Endothelial cell of umbilical vein (primary cell): ENCODE measurements at regions not wholly inside any gene's neighbourhood (a gene's known extent, or its start where the extent isn't known, plus 50 kb on each side); places are given as distances from the start of the nearest gene placed in this dataset. TPM values are rescaled to one million over a fixed set of nuclear protein-coding genes. Genes with fewer than 3 reads are reported as not detected.

Source experiments
- BruUV-seq: library from RNA; stranded (reverse); fragments of 400-500 nt; replicated peaks from 2 replicates; lab custom pipeline; 2021; lab: Mats Ljungman, UMichigan
- CTCF ChIA-PET: fragments of 300-600, 350-600 bp; sonication (Branson Sonifier 250); formaldehyde crosslinking; loops from one replicate; lab custom pipeline; 2021; ENCODE audit warnings: antibody characterized with exemption, inconsistent platforms; lab: Charles Lee
- POLR2A ChIA-PET: fragments of 300-600, 350-600 bp; sonication (Branson Sonifier 250); formaldehyde crosslinking; loops from one replicate; lab custom pipeline; 2021; ENCODE audit warnings: antibody characterized with exemption, inconsistent platforms; lab: Charles Lee
- DNase-seq: peaks from one replicate; pipeline ENCODE4 v3.0.0-alpha.2; 2011; ENCODE audit warnings: low read depth, low spot score
- FAIRE-seq: peaks from 2 replicates; lab custom pipeline; 2011; peaks lifted over from hg19 to GRCh38; lab: Jason Lieb, UNC
- H2AFZ ChIP-seq: 2 replicates; pipeline ENCODE4 v1.6.0; 2012; ENCODE audit warnings: low read depth, low read length, control low read depth, inconsistent platforms
- H3K27ac ChIP-seq: 2 replicates; pipeline ENCODE4 v1.5.1; 2011; ENCODE audit warnings: low read depth, mild to moderate bottlenecking, control low read depth, low read length, moderate library complexity; ENCODE audit not compliant: insufficient read depth
- H3K27me3 ChIP-seq, 2 experiments: 2 replicates each; pipeline versions ENCODE4 v1.6.0 to v1.6.1; 2011; ENCODE audit warnings: low read length in 2 of 2, mixed read lengths in 1 of 2; ENCODE audit not compliant: control insufficient read depth in 2 of 2, insufficient read depth in 2 of 2
- H3K36me3 ChIP-seq, 2 experiments: 2 replicates in 1 of 2; 3 replicates in 1 of 2; pipeline ENCODE4 v1.5.1; 2011; ENCODE audit warnings: low read length in 2 of 2, mild to moderate bottlenecking in 1 of 2, moderate library complexity in 1 of 2; ENCODE audit not compliant: control insufficient read depth in 2 of 2, insufficient read depth in 2 of 2; ENCODE audit errors: extremely low read depth in 1 of 2
- H3K4me1 ChIP-seq: 3 replicates; pipeline ENCODE4 v1.5.1; 2011; ENCODE audit warnings: mild to moderate bottlenecking, low read length; ENCODE audit not compliant: control insufficient read depth, insufficient read depth; ENCODE audit errors: extremely low read depth
- H3K4me2 ChIP-seq: 2 replicates; pipeline ENCODE4 v1.6.1; 2011; ENCODE audit warnings: low read length, control low read depth, mixed read lengths; ENCODE audit not compliant: insufficient read depth
- H3K4me3 ChIP-seq, 3 experiments: fragments of 200-600 bp in 1 of 3; sonication (generic), shearing (Covaris generic) in 1 of 3; replicated peaks in 1 of 3; 2 replicates each; pipeline ENCODE4 v1.5.1; 2011 to 2016; ENCODE audit warnings: control low read depth in 3 of 3, low read length in 3 of 3, mild to moderate bottlenecking in 2 of 3, inconsistent platforms in 1 of 3, low read depth in 1 of 3, moderate library complexity in 1 of 3; ENCODE audit not compliant: insufficient read depth in 1 of 3
- H3K79me2 ChIP-seq: 2 replicates; pipeline ENCODE4 v1.6.0; 2012; ENCODE audit warnings: low read length, inconsistent platforms; ENCODE audit not compliant: control insufficient read depth, insufficient read depth
- H3K9ac ChIP-seq: replicated peaks from 2 replicates; pipeline ENCODE3; 2011; ENCODE audit warnings: low read length, control low read depth; ENCODE audit not compliant: insufficient read depth; ENCODE audit errors: extremely low read depth
- H3K9me1 ChIP-seq: replicated peaks from 3 replicates; pipeline ENCODE4 v1.6.0; 2011; ENCODE audit warnings: mild to moderate bottlenecking, low read length; ENCODE audit not compliant: control insufficient read depth, insufficient read depth; ENCODE audit errors: extremely low read depth
- H3K9me3 ChIP-seq: replicated peaks from 2 replicates; pipeline ENCODE4 v1.5.1; 2012; ENCODE audit warnings: low read length, inconsistent platforms; ENCODE audit not compliant: control insufficient read depth, insufficient read depth
- H4K20me1 ChIP-seq: replicated peaks from 2 replicates; pipeline ENCODE3; 2011; ENCODE audit warnings: mild to moderate bottlenecking, low read length; ENCODE audit not compliant: control insufficient read depth, insufficient read depth; ENCODE audit errors: extremely low read depth
- POLR2A ChIP-seq: IDR thresholded peaks from 2 replicates; pipeline ENCODE4 v1.6.1; 2012; ENCODE audit warnings: low read depth, mild to moderate bottlenecking, control low read depth, low read length
- POLR2AphosphoS5 ChIP-seq: IDR thresholded peaks from 2 replicates; pipeline ENCODE4 v1.6.1; 2012; ENCODE audit warnings: low read depth, mild to moderate bottlenecking, control low read depth, low read length, moderate library complexity; ENCODE audit not compliant: insufficient read depth
- dilution Hi-C: fragments of 300-500 bp; cut with MboI; formaldehyde crosslinking; loops from one replicate; pipeline ENCODE4 v1.15.0; 2019; ENCODE audit warnings: low sequenced_read_pairs; ENCODE audit not compliant: extremely low pct_ligation_motif_present
- intact Hi-C: fragments of 100-400 bp; cut with micrococcal nuclease; formaldehyde crosslinking; loops from one replicate; pipeline ENCODE4 v1.10.0; 2022
- small RNA-seq: library from RNA; depleted of rRNA; stranded (forward); fragments of <200 nt; gene quantifications from one replicate; pipeline ENCODE3, GENCODE V24; 2012; ENCODE audit warnings: low replicate concordance, low read depth; ENCODE audit not compliant: insufficient read depth, insufficient read length
- TF ChIP-seq, protein P1 (sequence below), 2 donors: IDR thresholded peaks; 1 replicate in 1 of 2; 2 replicates in 1 of 2; pipeline ENCODE4 v1.5.1; 2011; ENCODE audit warnings: low read length in 2 of 2, mild to moderate bottlenecking in 2 of 2, moderate library complexity in 2 of 2, control low read depth in 1 of 2, inconsistent platforms in 1 of 2, low read depth in 1 of 2; ENCODE audit not compliant: insufficient read depth in 1 of 2; ENCODE audit errors: extremely low read depth in 1 of 2

DNA sequence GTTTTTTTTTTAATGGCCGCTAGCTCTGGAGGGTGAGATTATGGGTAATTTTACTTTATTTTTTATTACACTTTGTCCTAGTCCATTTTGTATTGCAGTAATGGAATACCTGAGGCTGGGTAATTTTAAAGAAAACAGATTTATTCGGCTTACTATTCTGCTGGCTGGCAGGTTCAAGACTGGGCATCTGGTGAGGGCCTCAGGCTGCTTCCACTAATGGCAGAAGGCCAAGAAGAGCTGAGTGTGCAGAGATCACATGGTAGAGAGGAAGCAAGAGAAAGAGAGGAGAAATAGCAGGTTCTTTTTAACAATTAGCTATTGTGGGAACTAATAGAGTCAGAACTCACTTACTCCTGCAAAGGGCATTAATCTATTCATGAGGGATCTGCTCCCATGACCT lies 52.4 kb upstream of the ARHGAP28 start:
- Histone ChIP-seq H3K9me1 (no peaks in the 10 kb centered on the region), H3K4me2 (no peak overlapping the region), H3K27ac (no peak overlapping the region), H3K27me3 (no peaks in the 10 kb centered on the region), H2AFZ (no peak overlapping the region), H3K9ac (no peak overlapping the region), H3K9me3 (no peaks in the 10 kb centered on the region), H3K36me3 (no peaks in the 10 kb centered on the region), H3K4me3 (no peak overlapping the region), H3K4me1 (no peaks in the 10 kb centered on the region), H4K20me1 (no peaks in the 10 kb centered on the region), H3K79me2 (no peaks in the 10 kb centered on the region)
- DNase-seq (no peak), FAIRE-seq (no peak)
- POLR2A ChIA-PET, result no interaction called here
- CTCF ChIA-PET, result interaction anchor here (0.7 to 1.2 kb wide), 3 partner anchors 53 to 243 kb away, joined by 3 read pairs; partner anchors contain the start of gene ARHGAP28
- intact Hi-C loops (no loop called here), dilution Hi-C loops (no loop called here)
- no TSS peak for BruUV-seq
- TF ChIP-seq POLR2A, result no peak
- TF ChIP-seq, protein P1, sequence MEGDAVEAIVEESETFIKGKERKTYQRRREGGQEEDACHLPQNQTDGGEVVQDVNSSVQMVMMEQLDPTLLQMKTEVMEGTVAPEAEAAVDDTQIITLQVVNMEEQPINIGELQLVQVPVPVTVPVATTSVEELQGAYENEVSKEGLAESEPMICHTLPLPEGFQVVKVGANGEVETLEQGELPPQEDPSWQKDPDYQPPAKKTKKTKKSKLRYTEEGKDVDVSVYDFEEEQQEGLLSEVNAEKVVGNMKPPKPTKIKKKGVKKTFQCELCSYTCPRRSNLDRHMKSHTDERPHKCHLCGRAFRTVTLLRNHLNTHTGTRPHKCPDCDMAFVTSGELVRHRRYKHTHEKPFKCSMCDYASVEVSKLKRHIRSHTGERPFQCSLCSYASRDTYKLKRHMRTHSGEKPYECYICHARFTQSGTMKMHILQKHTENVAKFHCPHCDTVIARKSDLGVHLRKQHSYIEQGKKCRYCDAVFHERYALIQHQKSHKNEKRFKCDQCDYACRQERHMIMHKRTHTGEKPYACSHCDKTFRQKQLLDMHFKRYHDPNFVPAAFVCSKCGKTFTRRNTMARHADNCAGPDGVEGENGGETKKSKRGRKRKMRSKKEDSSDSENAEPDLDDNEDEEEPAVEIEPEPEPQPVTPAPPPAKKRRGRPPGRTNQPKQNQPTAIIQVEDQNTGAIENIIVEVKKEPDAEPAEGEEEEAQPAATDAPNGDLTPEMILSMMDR (IDR thresholded peaks at IDR 0.05; ENCODE audit: extremely low read depth in 1 of 2, insufficient read depth in 1 of 2, low read depth in 1 of 2, low read length in 2 of 2), result no peak

DNA sequence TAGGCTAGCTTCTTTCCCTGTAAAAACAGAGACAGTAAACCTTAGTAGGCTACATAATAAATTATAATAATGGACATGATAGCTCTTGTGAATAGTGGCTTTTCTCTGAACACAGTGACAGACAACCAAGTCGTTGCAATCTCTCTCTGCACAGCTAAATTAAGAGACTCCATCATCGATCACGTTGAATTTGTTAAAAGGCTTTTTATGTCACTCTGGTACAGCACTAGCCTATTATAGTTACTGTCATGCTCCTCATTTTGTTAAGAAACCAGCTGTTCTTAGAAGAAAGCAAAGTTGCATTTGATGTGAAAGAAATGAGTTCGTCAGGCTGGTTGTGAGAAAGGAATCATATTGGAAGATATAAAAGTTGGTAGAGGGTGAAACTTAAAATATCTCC lies 50.3 kb upstream of the ARHGAP28 start:
- no peak overlapping the region for H3K4me3 ChIP-seq
- dilution Hi-C loops (no loop called here), intact Hi-C loops (no loop called here)
- H3K9me3 ChIP-seq, result no peaks in the 10 kb centered on the region
- FAIRE-seq (no peak), DNase-seq (no peak)
- H3K4me2 ChIP-seq, result no peak overlapping the region
- no TSS peak for BruUV-seq
- H3K9me1 ChIP-seq, result no peaks in the 10 kb centered on the region
- ChIA-PET POLR2A (no interaction called here), CTCF (interaction anchor here (1.6 kb wide), 1 partner anchor 46 kb away, joined by 3 read pairs; no protein-coding TSS in a partner anchor)
- H3K27ac ChIP-seq, result no peak overlapping the region
- H3K36me3 ChIP-seq, result no peaks in the 10 kb centered on the region
- no peaks in the 10 kb centered on the region for H4K20me1 ChIP-seq
- no peaks in the 10 kb centered on the region for H3K4me1 ChIP-seq
- no peaks in the 10 kb centered on the region for H3K79me2 ChIP-seq
- H3K9ac ChIP-seq, result no peak overlapping the region
- TF ChIP-seq POLR2A (no peak), POLR2AphosphoS5 (no peak)
- TF ChIP-seq, protein P1 (IDR thresholded peaks at IDR 0.05; ENCODE audit: extremely low read depth in 1 of 2, insufficient read depth in 1 of 2, low read depth in 1 of 2, low read length in 2 of 2), result no peak
- H2AFZ ChIP-seq, result no peak overlapping the region
- peaks cover 0 to 1% of the 10 kb centered on the region in 2 experiments for H3K27me3 ChIP-seq

Small RNA genes lying in the stretch of these regions (small RNA-seq; reads per million reads assigned to genes)
- gene RN7SL282P, result not detected
